KG1 (cell line): ENCODE measurements at regions not wholly inside any gene's neighbourhood (a gene's known extent, or its start where the extent isn't known, plus 50 kb on each side); places are given as distances from the start of the nearest gene placed in this dataset.
"Not testable (repeated sequence)": the region's sequence is repeated elsewhere in the genome, so short reads cannot be mapped to it uniquely, and the experiment has no call there.

Experiments used
- DNase-seq: peaks from one replicate; lab custom pipeline; 2025; lab: John Stamatoyannopoulos, UW

- DNase-seq, result no peak
These were observed 149.4 kb upstream of the CHST15 start for GRCh38 chr10:124242791-124243190.

GRCh38 chr10:124242365-124242764 lies 149.0 kb upstream of the CHST15 start:
- no peak for DNase-seq

GRCh38 chr10:124241510-124241909 lies 148.1 kb upstream of the CHST15 start:
- not testable (repeated sequence) for DNase-seq

GRCh38 chr10:124240839-124241291 lies 147.5 kb upstream of the CHST15 start:
- no peak for DNase-seq

- DNase-seq, result no peak
These were observed 146.3 kb upstream of the CHST15 start for GRCh38 chr10:124239696-124240095.

GRCh38 chr10:124239134-124239533 lies 145.7 kb upstream of the CHST15 start:
- no peak for DNase-seq

- no peak for DNase-seq
These were observed 145.0 kb upstream of the CHST15 start for GRCh38 chr10:124238367-124238766.

GRCh38 chr10:124237282-124237961 lies 144.0 kb upstream of the CHST15 start:
- DNase-seq, result no peak

GRCh38 chr10:124236816-124237215 lies 143.4 kb upstream of the CHST15 start:
- DNase-seq, result no peak

- no peak for DNase-seq
These were observed 142.7 kb upstream of the CHST15 start for GRCh38 chr10:124236136-124236535.

- DNase-seq, result no peak
These were observed 141.8 kb upstream of the CHST15 start for GRCh38 chr10:124235232-124235631.

- no peak for DNase-seq
These were observed 140.2 kb upstream of the CHST15 start for GRCh38 chr10:124233546-124234138.

- DNase-seq, result no peak
These were observed 139.5 kb upstream of the CHST15 start for GRCh38 chr10:124232686-124233545.

GRCh38 chr10:124231168-124232155 lies 138.1 kb upstream of the CHST15 start:
- DNase-seq, result no peak

- no peak for DNase-seq
These were observed 137.3 kb upstream of the CHST15 start for GRCh38 chr10:124230635-124231167.

GRCh38 chr10:124229989-124230634 lies 136.7 kb upstream of the CHST15 start:
- DNase-seq, result no peak

- DNase-seq, result no peak
These were observed 136.0 kb upstream of the CHST15 start for GRCh38 chr10:124229201-124229988.

GRCh38 chr10:124228471-124228870 lies 135.1 kb upstream of the CHST15 start:
- no peak for DNase-seq

- no peak for DNase-seq
These were observed 134.6 kb upstream of the CHST15 start for GRCh38 chr10:124227988-124228387.
